GM23338 (cell line): ENCODE measurements at regions not wholly inside any gene's neighbourhood (a gene's known extent, or its start where the extent isn't known, plus 50 kb on each side); places are given as distances from the start of the nearest gene placed in this dataset.
"Not testable (repeated sequence)": the region's sequence is repeated elsewhere in the genome, so short reads cannot be mapped to it uniquely, and the experiment has no call there.

Source experiments
- ATAC-seq: fragments of 200-7000 bp; cut with Tn5 transposase; 3 replicates; pipeline ENCODE4 v1.9.1; 2020
- DNase-seq: peaks from one replicate; pipeline ENCODE4 v3.0.0-alpha.2; 2015; ENCODE audit warnings: low spot score
- H2AFZ ChIP-seq: fragments of 200-600 bp; sonication (generic); 2 replicates; pipeline ENCODE4 v1.8.0; 2016; ENCODE audit warnings: antibody characterized with exemption, mild to moderate bottlenecking, moderate library complexity
- H3F3A ChIP-seq: fragments of 200-600 bp; sonication (generic); replicated peaks from 2 replicates; pipeline ENCODE4 v1.8.0; 2017; ENCODE audit warnings: antibody characterized with exemption, mixed run types, low read depth
- H3K27ac ChIP-seq: fragments of 200-600 bp; sonication (generic); 2 replicates; pipeline ENCODE4 v1.6.1; 2016; ENCODE audit warnings: low read depth
- H3K27me3 ChIP-seq: fragments of 200-600 bp; sonication (generic); 2 replicates; pipeline ENCODE4 v1.8.0; 2016; ENCODE audit warnings: mild to moderate bottlenecking, mixed run types, moderate library complexity; ENCODE audit not compliant: insufficient read depth
- H3K36me3 ChIP-seq: fragments of 200-600 bp; sonication (generic); 2 replicates; pipeline ENCODE4 v1.8.0; 2016; ENCODE audit warnings: mild to moderate bottlenecking; ENCODE audit not compliant: insufficient read depth
- H3K4me1 ChIP-seq: fragments of 200-600 bp; sonication (generic); 2 replicates; pipeline ENCODE4 v1.8.0; 2016; ENCODE audit warnings: mild to moderate bottlenecking, moderate library complexity; ENCODE audit not compliant: insufficient read depth
- H3K4me2 ChIP-seq: fragments of 200-600 bp; sonication (generic); 2 replicates; pipeline ENCODE4 v1.7.1; 2017; ENCODE audit warnings: mixed run types
- H3K4me3 ChIP-seq: fragments of 200-600 bp; sonication (generic); 2 replicates; pipeline ENCODE4 v1.6.1; 2016; ENCODE audit warnings: mixed run types
- H3K79me2 ChIP-seq: fragments of 200-600 bp; sonication (generic); replicated peaks from 2 replicates; pipeline ENCODE4 v1.8.0; 2017; ENCODE audit warnings: mild to moderate bottlenecking; ENCODE audit not compliant: insufficient read depth
- H3K9me2 ChIP-seq: fragments of 200-600 bp; sonication (generic); 2 replicates; pipeline ENCODE4 v1.8.0; 2017; ENCODE audit not compliant: insufficient read depth
- H4K20me1 ChIP-seq: fragments of 200-600 bp; sonication (generic); replicated peaks from 2 replicates; pipeline ENCODE4 v1.8.0; 2017; ENCODE audit warnings: mild to moderate bottlenecking; ENCODE audit not compliant: insufficient read depth
- H3K27ac Mint-ChIP-seq: 2 replicates; pipeline ENCODE4 v1.8.0; 2020; ENCODE audit warnings: inconsistent platforms, mild to moderate bottlenecking, moderate library complexity, mixed read lengths
- H3K27me3 Mint-ChIP-seq: 3 replicates; pipeline ENCODE4 v1.8.0; 2022; ENCODE audit warnings: low read depth, mild to moderate bottlenecking, moderate library complexity, mixed read lengths, inconsistent platforms; ENCODE audit not compliant: insufficient read depth, poor library complexity
- H3K36me3 Mint-ChIP-seq: 3 replicates; pipeline ENCODE4 v1.8.0; 2021; ENCODE audit warnings: low read depth, mild to moderate bottlenecking, inconsistent platforms, moderate library complexity, mixed read lengths
- H3K4me1 Mint-ChIP-seq: 3 replicates; pipeline ENCODE4 v1.8.0; 2020; ENCODE audit warnings: mild to moderate bottlenecking, inconsistent platforms, mixed read lengths
- H3K4me3 Mint-ChIP-seq: 3 replicates; pipeline ENCODE4 v1.8.0; 2021; ENCODE audit warnings: moderate library complexity, mild to moderate bottlenecking, inconsistent platforms, mixed read lengths
- H3K9me3 Mint-ChIP-seq: 3 replicates; pipeline ENCODE4 v1.8.0; 2020; ENCODE audit warnings: moderate library complexity, mild to moderate bottlenecking, inconsistent platforms, mixed read lengths
- EZH2 ChIP-seq: fragments of 200-600 bp; sonication (generic); IDR thresholded peaks from one replicate; pipeline ENCODE4 v1.8.0; 2017; ENCODE audit warnings: antibody characterized with exemption, mild to moderate bottlenecking, low read depth; ENCODE audit not compliant: unreplicated experiment
- EZH2phosphoT487 ChIP-seq: fragments of 200-600 bp; sonication (generic); IDR thresholded peaks from one replicate; pipeline ENCODE4 v1.8.1; 2018; ENCODE audit warnings: antibody characterized with exemption; ENCODE audit not compliant: unreplicated experiment
- JUNB ChIP-seq: IDR thresholded peaks from one replicate; pipeline ENCODE4 v1.6.1; 2016; ENCODE audit warnings: antibody characterized with exemption; ENCODE audit not compliant: unreplicated experiment
- POLR2AphosphoS5 ChIP-seq: IDR thresholded peaks from 2 replicates; pipeline ENCODE4 v1.6.1; 2016; ENCODE audit warnings: antibody characterized with exemption, low read depth
- ZNF331 ChIP-seq: fragments of 250-450 bp; sonication (Bioruptor Pico); IDR thresholded peaks from 2 replicates; pipeline ENCODE4 v1.5.0; 2020; ENCODE audit warnings: low read depth, mild to moderate bottlenecking, moderate library complexity
- ZNF462 ChIP-seq: fragments of 250-450 bp; sonication (Bioruptor Pico); IDR thresholded peaks from 2 replicates; pipeline ENCODE4 v1.5.0; 2020; ENCODE audit warnings: mild to moderate bottlenecking, moderate library complexity
- TF ChIP-seq, protein P1 (sequence below), 2 experiments: fragments of 200-600 bp in 1 of 2; sonication (generic) in 1 of 2; conservative IDR thresholded peaks; 2 replicates each; pipeline versions ENCODE4 v1.5.1 to v1.6.1; 2016 to 2017; ENCODE audit warnings: antibody characterized with exemption in 2 of 2, low read depth in 2 of 2, mild to moderate bottlenecking in 2 of 2, moderate library complexity in 1 of 2
- TF ChIP-seq, protein P2 (sequence below): IDR thresholded peaks from one replicate; pipeline ENCODE4 v1.6.1; 2018; ENCODE audit warnings: antibody characterized with exemption; ENCODE audit not compliant: unreplicated experiment

- not testable (repeated sequence) for H3K27ac ChIP-seq, H3F3A ChIP-seq, H3K79me2 ChIP-seq, H3K9me3 Mint-ChIP-seq, H4K20me1 ChIP-seq, H3K27me3 Mint-ChIP-seq, H3K36me3 Mint-ChIP-seq, ATAC-seq, H3K4me1 Mint-ChIP-seq, H3K4me1 ChIP-seq, H3K27me3 ChIP-seq, H3K36me3 ChIP-seq, H3K9me2 ChIP-seq
- peak overlapping the region; percentile 70 for H3K4me2 ChIP-seq
- H3K4me3 ChIP-seq: peak overlapping the region; percentile 38; the same call in 1 of the 2 replicates
- peak overlapping the region; percentile 36; the same call in 1 of the 3 replicates for H3K4me3 Mint-ChIP-seq
- peak overlapping the region; percentile 63; the same call in 1 of the 2 replicates for H3K27ac Mint-ChIP-seq
- DNase-seq: peak; percentile 45
- peak overlapping the region; percentile 61; the same call in 1 of the 2 replicates for H2AFZ ChIP-seq
These were observed 67.8 kb upstream of the OSBPL3 start for GRCh38 chr7:25047571-25048443.

GRCh38 chr7:25037325-25037724, 57.3 kb upstream of the OSBPL3 start:
- no peaks in the 10 kb centered on the region for H4K20me1 ChIP-seq
- no peak overlapping the region for H3K4me2 ChIP-seq
- Mint-ChIP-seq H3K27ac (no peak overlapping the region), H3K9me3 (peaks cover 21% of the 10 kb centered on the region), H3K27me3 (no peaks in the 10 kb centered on the region), H3K36me3 (peaks cover 10% of the 10 kb centered on the region; the same call in 1 of the 3 replicates), H3K4me3 (no peak overlapping the region), H3K4me1 (no peaks in the 10 kb centered on the region)
- ATAC-seq (no peak), DNase-seq (no peak)
- no peak overlapping the region for H3K27ac ChIP-seq
- no peaks in the 10 kb centered on the region for H3K27me3 ChIP-seq
- H3K9me2 ChIP-seq: no peaks in the 10 kb centered on the region
- H3K36me3 ChIP-seq: no peaks in the 10 kb centered on the region; the same call in 1 of the 2 replicates
- H3K4me3 ChIP-seq: no peak overlapping the region
- no peaks in the 10 kb centered on the region for H3K79me2 ChIP-seq
- H2AFZ ChIP-seq: no peak overlapping the region
- no peaks in the 10 kb centered on the region for H3K4me1 ChIP-seq
- no peaks in the 10 kb centered on the region for H3F3A ChIP-seq
- TF ChIP-seq, protein P1, sequence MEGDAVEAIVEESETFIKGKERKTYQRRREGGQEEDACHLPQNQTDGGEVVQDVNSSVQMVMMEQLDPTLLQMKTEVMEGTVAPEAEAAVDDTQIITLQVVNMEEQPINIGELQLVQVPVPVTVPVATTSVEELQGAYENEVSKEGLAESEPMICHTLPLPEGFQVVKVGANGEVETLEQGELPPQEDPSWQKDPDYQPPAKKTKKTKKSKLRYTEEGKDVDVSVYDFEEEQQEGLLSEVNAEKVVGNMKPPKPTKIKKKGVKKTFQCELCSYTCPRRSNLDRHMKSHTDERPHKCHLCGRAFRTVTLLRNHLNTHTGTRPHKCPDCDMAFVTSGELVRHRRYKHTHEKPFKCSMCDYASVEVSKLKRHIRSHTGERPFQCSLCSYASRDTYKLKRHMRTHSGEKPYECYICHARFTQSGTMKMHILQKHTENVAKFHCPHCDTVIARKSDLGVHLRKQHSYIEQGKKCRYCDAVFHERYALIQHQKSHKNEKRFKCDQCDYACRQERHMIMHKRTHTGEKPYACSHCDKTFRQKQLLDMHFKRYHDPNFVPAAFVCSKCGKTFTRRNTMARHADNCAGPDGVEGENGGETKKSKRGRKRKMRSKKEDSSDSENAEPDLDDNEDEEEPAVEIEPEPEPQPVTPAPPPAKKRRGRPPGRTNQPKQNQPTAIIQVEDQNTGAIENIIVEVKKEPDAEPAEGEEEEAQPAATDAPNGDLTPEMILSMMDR (conservative IDR thresholded peaks at IDR 0.05; ENCODE audit: low read depth in 2 of 2): no peak
- no peak for TF ChIP-seq EZH2phosphoT487
- TF ChIP-seq, protein P2, sequence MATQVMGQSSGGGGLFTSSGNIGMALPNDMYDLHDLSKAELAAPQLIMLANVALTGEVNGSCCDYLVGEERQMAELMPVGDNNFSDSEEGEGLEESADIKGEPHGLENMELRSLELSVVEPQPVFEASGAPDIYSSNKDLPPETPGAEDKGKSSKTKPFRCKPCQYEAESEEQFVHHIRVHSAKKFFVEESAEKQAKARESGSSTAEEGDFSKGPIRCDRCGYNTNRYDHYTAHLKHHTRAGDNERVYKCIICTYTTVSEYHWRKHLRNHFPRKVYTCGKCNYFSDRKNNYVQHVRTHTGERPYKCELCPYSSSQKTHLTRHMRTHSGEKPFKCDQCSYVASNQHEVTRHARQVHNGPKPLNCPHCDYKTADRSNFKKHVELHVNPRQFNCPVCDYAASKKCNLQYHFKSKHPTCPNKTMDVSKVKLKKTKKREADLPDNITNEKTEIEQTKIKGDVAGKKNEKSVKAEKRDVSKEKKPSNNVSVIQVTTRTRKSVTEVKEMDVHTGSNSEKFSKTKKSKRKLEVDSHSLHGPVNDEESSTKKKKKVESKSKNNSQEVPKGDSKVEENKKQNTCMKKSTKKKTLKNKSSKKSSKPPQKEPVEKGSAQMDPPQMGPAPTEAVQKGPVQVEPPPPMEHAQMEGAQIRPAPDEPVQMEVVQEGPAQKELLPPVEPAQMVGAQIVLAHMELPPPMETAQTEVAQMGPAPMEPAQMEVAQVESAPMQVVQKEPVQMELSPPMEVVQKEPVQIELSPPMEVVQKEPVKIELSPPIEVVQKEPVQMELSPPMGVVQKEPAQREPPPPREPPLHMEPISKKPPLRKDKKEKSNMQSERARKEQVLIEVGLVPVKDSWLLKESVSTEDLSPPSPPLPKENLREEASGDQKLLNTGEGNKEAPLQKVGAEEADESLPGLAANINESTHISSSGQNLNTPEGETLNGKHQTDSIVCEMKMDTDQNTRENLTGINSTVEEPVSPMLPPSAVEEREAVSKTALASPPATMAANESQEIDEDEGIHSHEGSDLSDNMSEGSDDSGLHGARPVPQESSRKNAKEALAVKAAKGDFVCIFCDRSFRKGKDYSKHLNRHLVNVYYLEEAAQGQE: no peak
- TF ChIP-seq ZNF331: no peak
- TF ChIP-seq ZNF462 (CRISPR knock-in tag): no peak
- TF ChIP-seq EZH2: no peak
- TF ChIP-seq POLR2AphosphoS5: no peak
- no peak for TF ChIP-seq JUNB
